Endothelial cell of umbilical vein (primary cell): ENCODE measurements at regions not wholly inside any gene's neighbourhood (a gene's known extent, or its start where the extent isn't known, plus 50 kb on each side); places are given as distances from the start of the nearest gene placed in this dataset.

Source experiments
- EZH2 ChIP-seq: IDR thresholded peaks from 2 replicates; pipeline ENCODE4 v1.6.1; 2012; ENCODE audit warnings: borderline replicate concordance, low read depth, mild to moderate bottlenecking, moderate library complexity, low read length, inconsistent platforms; ENCODE audit not compliant: severe bottlenecking
- FOS ChIP-seq: IDR thresholded peaks from 2 replicates; pipeline ENCODE4 v1.6.1; 2011; ENCODE audit warnings: mild to moderate bottlenecking, low read length, moderate library complexity, borderline replicate concordance; ENCODE audit not compliant: insufficient read depth
- GATA2 ChIP-seq: IDR thresholded peaks from 2 replicates; pipeline ENCODE4 v1.7.0; 2011; ENCODE audit warnings: low read depth, mild to moderate bottlenecking, moderate library complexity, mixed read lengths, low read length; ENCODE audit not compliant: insufficient read length, insufficient read depth
- JUN ChIP-seq: IDR thresholded peaks from 2 replicates; pipeline ENCODE4 v1.6.1; 2011; ENCODE audit warnings: borderline replicate concordance, low read depth; ENCODE audit not compliant: insufficient read length, insufficient read depth
- MYC ChIP-seq: IDR thresholded peaks from one replicate; pipeline ENCODE4 v1.6.1; 2011; ENCODE audit warnings: mild to moderate bottlenecking, low read depth, low read length
- POLR2A ChIP-seq: IDR thresholded peaks from 2 replicates; pipeline ENCODE4 v1.6.1; 2012; ENCODE audit warnings: low read depth, mild to moderate bottlenecking, control low read depth, low read length
- POLR2AphosphoS5 ChIP-seq: IDR thresholded peaks from 2 replicates; pipeline ENCODE4 v1.6.1; 2012; ENCODE audit warnings: low read depth, mild to moderate bottlenecking, control low read depth, low read length, moderate library complexity; ENCODE audit not compliant: insufficient read depth
- TF ChIP-seq, protein P1 (sequence below), 2 donors: IDR thresholded peaks; 1 replicate in 1 of 2; 2 replicates in 1 of 2; pipeline ENCODE4 v1.5.1; 2011; ENCODE audit warnings: low read length in 2 of 2, mild to moderate bottlenecking in 2 of 2, moderate library complexity in 2 of 2, control low read depth in 1 of 2, inconsistent platforms in 1 of 2, low read depth in 1 of 2; ENCODE audit not compliant: insufficient read depth in 1 of 2; ENCODE audit errors: extremely low read depth in 1 of 2
- TF ChIP-seq, protein P2 (sequence below): IDR thresholded peaks from 2 replicates; pipeline ENCODE4 v1.6.1; 2011; ENCODE audit not compliant: insufficient read depth, insufficient read length

DNA sequence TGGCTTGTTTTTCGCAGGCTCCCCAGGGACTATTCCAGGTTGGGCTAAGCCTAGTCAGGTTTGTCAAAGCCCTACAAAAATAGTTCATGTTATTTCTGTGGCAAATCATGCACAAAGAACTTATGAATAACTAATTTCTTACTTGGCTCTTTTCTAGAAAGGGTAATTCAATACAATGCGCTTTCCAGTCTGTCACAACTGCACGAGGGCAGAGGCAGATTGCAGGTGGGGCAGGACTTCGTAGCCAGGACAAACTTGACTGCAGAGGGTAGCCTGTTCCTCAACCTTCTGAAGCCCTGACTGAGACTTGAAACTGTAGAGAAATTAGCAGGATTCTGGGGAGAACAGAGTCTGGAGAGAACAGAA is 253.5 kb downstream of the QKI start:
- TF ChIP-seq, protein P1, sequence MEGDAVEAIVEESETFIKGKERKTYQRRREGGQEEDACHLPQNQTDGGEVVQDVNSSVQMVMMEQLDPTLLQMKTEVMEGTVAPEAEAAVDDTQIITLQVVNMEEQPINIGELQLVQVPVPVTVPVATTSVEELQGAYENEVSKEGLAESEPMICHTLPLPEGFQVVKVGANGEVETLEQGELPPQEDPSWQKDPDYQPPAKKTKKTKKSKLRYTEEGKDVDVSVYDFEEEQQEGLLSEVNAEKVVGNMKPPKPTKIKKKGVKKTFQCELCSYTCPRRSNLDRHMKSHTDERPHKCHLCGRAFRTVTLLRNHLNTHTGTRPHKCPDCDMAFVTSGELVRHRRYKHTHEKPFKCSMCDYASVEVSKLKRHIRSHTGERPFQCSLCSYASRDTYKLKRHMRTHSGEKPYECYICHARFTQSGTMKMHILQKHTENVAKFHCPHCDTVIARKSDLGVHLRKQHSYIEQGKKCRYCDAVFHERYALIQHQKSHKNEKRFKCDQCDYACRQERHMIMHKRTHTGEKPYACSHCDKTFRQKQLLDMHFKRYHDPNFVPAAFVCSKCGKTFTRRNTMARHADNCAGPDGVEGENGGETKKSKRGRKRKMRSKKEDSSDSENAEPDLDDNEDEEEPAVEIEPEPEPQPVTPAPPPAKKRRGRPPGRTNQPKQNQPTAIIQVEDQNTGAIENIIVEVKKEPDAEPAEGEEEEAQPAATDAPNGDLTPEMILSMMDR (IDR thresholded peaks at IDR 0.05; ENCODE audit: extremely low read depth in 1 of 2, insufficient read depth in 1 of 2, low read depth in 1 of 2, low read length in 2 of 2): no peak
- TF ChIP-seq MYC (no peak), POLR2A (no peak), EZH2 (no peak), FOS (no peak), POLR2AphosphoS5 (no peak), JUN (no peak), GATA2 (no peak)
- TF ChIP-seq, protein P2, sequence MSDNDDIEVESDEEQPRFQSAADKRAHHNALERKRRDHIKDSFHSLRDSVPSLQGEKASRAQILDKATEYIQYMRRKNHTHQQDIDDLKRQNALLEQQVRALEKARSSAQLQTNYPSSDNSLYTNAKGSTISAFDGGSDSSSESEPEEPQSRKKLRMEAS: no peak
